ENCODE measurements at regions not wholly inside any gene's neighbourhood (a gene's known extent, or its start where the extent isn't known, plus 50 kb on each side); places are given as distances from the start of the nearest gene placed in this dataset.

DNA sequence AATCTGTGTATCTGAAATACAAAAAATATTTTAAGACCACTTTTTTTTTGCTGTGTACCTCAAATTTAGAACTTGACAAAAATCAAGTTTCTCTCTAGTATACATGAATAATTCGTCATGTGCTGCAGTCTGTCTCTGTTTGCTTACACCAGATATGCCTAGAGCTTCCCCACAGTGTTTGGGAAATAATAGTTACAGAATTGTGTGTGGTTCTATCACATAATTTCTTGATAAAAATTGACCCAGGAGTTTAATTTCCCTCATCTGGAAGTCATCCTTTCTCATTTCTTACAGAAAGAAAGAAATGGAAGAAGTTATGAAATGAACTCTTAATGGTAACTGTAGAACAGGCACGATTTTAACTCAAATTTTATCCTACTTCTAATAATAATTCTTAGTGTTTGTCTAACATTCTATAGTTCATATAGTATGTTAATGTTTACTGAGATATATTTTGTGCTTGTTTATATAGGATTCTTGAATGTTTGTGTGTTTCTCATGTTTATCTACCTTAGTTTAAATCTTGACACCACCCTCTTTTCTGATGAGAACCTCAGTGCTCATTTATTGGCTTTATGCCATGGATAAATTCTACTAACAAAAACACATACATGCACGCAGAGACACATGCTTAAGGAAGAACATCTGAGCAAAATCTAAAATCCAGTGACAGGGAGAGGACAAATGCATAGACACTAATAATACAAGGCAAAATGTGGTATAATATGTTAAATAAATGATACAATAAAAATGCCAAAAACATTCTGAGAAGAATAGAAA, 61.4 kb upstream of the CTSC start:
- TF ChIP-seq, protein P1, sequence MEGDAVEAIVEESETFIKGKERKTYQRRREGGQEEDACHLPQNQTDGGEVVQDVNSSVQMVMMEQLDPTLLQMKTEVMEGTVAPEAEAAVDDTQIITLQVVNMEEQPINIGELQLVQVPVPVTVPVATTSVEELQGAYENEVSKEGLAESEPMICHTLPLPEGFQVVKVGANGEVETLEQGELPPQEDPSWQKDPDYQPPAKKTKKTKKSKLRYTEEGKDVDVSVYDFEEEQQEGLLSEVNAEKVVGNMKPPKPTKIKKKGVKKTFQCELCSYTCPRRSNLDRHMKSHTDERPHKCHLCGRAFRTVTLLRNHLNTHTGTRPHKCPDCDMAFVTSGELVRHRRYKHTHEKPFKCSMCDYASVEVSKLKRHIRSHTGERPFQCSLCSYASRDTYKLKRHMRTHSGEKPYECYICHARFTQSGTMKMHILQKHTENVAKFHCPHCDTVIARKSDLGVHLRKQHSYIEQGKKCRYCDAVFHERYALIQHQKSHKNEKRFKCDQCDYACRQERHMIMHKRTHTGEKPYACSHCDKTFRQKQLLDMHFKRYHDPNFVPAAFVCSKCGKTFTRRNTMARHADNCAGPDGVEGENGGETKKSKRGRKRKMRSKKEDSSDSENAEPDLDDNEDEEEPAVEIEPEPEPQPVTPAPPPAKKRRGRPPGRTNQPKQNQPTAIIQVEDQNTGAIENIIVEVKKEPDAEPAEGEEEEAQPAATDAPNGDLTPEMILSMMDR (conservative IDR thresholded peaks at IDR 0.05), result no peak
- H3K27me3 ChIP-seq (ENCODE audit: insufficient read depth, low read length), result no peaks in the 10 kb centered on the region
- H3K9me3 Mint-ChIP-seq, result no peaks in the 10 kb centered on the region
- H3K27ac Mint-ChIP-seq, result peak overlapping the region in 1 of 3 experiments; percentile 76; a peak in 1 of 7 replicates
- no peak overlapping the region for H2BK15ac ChIP-seq (ENCODE audit: low read depth, low read length)
- no peak for DNase-seq
- no peak overlapping the region for H2BK120ac ChIP-seq (ENCODE audit: low read depth, low read length, poor library complexity, severe bottlenecking)
- no peaks in the 10 kb centered on the region for H3K79me1 ChIP-seq (ENCODE audit: insufficient read depth, low read depth, low read length, poor library complexity, severe bottlenecking)
- H3K14ac ChIP-seq (ENCODE audit: insufficient read depth, low read length), result no peak overlapping the region
- H3K27me3 Mint-ChIP-seq (ENCODE audit: low read depth), result no peaks in the 10 kb centered on the region
- H2BK12ac ChIP-seq (ENCODE audit: insufficient read length, low read depth, low read length), result no peak overlapping the region
- no peaks in the 10 kb centered on the region for H3K36me3 Mint-ChIP-seq (ENCODE audit: insufficient read depth in 1 of 3, low read depth in 3 of 3)
- H3K4me3 Mint-ChIP-seq, result no peak overlapping the region; a peak in 1 of 5 replicates
- H3K4ac ChIP-seq (ENCODE audit: low read depth, low read length), result no peak overlapping the region
- H3K18ac ChIP-seq (ENCODE audit: insufficient read length, low read depth, low read length), result no peak overlapping the region
- no peak overlapping the region for H2AFZ ChIP-seq (ENCODE audit: low read length)
- no peaks in the 10 kb centered on the region for H3K9me3 ChIP-seq (ENCODE audit: control insufficient read depth, low read depth, low read length)
- H3K4me1 ChIP-seq (ENCODE audit: insufficient read depth, low read length), result no peaks in the 10 kb centered on the region
- no peaks in the 10 kb centered on the region for H3K23me2 ChIP-seq (ENCODE audit: insufficient read length, low read depth, low read length, poor library complexity, severe bottlenecking)
- H4K91ac ChIP-seq (ENCODE audit: insufficient read length, low read depth, low read length), result no peak overlapping the region
- H2BK20ac ChIP-seq (ENCODE audit: low read depth, low read length, poor library complexity, severe bottlenecking), result no peak overlapping the region
- H2BK5ac ChIP-seq (ENCODE audit: insufficient read length, low read length), result no peak overlapping the region
- H3K27ac ChIP-seq (ENCODE audit: insufficient read length, low read depth, low read length), result no peak overlapping the region
- no peak overlapping the region for H3K9ac ChIP-seq (ENCODE audit: extremely low read depth, insufficient read length, low read length)
- no peak overlapping the region for H4K8ac ChIP-seq (replicated peaks; ENCODE audit: insufficient read length, low read depth, low read length)
- H3K79me2 ChIP-seq (ENCODE audit: insufficient read depth, low read length), result no peaks in the 10 kb centered on the region
- H3K56ac ChIP-seq (ENCODE audit: insufficient read length, low read depth, low read length), result no peak overlapping the region
- no peak overlapping the region for H3K23ac ChIP-seq (ENCODE audit: insufficient read length, low read depth, low read length)
- H2AK5ac ChIP-seq (ENCODE audit: insufficient read length, low read length), result no peak overlapping the region
- WGBS (ENCODE audit: extremely low coverage, insufficient read length, low lambda C conversion rate), result no CpG with 5 or more reads among the region's 3 CpGs
- peaks cover 4% of the 10 kb centered on the region in 2 experiments for H3K4me1 Mint-ChIP-seq
- no peaks in the 10 kb centered on the region for H4K20me1 ChIP-seq (ENCODE audit: control insufficient read depth, insufficient read depth, insufficient read length)
- no peak overlapping the region for H4K5ac ChIP-seq (ENCODE audit: insufficient read length, low read depth, low read length)
- H3K4me2 ChIP-seq (ENCODE audit: insufficient read depth, insufficient read length, low read length), result no peak overlapping the region
- no peak overlapping the region for H3T11ph ChIP-seq (ENCODE audit: low read length)
